Calu3 (cell line): ENCODE measurements at regions not wholly inside any gene's neighbourhood (a gene's known extent, or its start where the extent isn't known, plus 50 kb on each side); places are given as distances from the start of the nearest gene placed in this dataset.

Experiments
- BruUV-seq: library from RNA; stranded (reverse); fragments of 400-500 nt; replicated peaks from 2 replicates; lab custom pipeline; 2021; lab: Mats Ljungman, UMichigan
- CTCF ChIA-PET: fragments of 300-600 bp; sonication (Branson Sonifier 250); formaldehyde crosslinking; loops from one replicate; lab custom pipeline; 2022; ENCODE audit warnings: antibody characterized with exemption; lab: Charles Lee
- DNase-seq: peaks from one replicate; pipeline ENCODE4 v3.0.0; 2022
- H3K27ac Mint-ChIP-seq: one replicate; pipeline ENCODE4 v1.8.0; 2022; ENCODE audit warnings: mixed read lengths; ENCODE audit not compliant: unreplicated experiment
- H3K27me3 Mint-ChIP-seq: one replicate; pipeline ENCODE4 v1.8.0; 2022; ENCODE audit warnings: mixed read lengths; ENCODE audit not compliant: unreplicated experiment
- H3K36me3 Mint-ChIP-seq: one replicate; pipeline ENCODE4 v1.8.0; 2022; ENCODE audit warnings: mild to moderate bottlenecking, moderate library complexity, mixed read lengths; ENCODE audit not compliant: insufficient read depth, unreplicated experiment
- H3K4me1 Mint-ChIP-seq: one replicate; pipeline ENCODE4 v1.8.0; 2022; ENCODE audit warnings: mild to moderate bottlenecking, low read depth, mixed read lengths; ENCODE audit not compliant: unreplicated experiment
- H3K4me3 Mint-ChIP-seq: one replicate; pipeline ENCODE4 v1.8.0; 2022; ENCODE audit warnings: mild to moderate bottlenecking, low read depth, moderate library complexity, mixed read lengths; ENCODE audit not compliant: unreplicated experiment
- H3K9me3 Mint-ChIP-seq: one replicate; pipeline ENCODE4 v1.8.0; 2022; ENCODE audit warnings: low read depth, mixed read lengths; ENCODE audit not compliant: unreplicated experiment
- CTCF ChIP-seq: fragments of 200-600 bp; IDR thresholded peaks from one replicate; pipeline ENCODE4 v1.8.0; 2022; ENCODE audit warnings: antibody characterized with exemption; ENCODE audit not compliant: unreplicated experiment
- intact Hi-C: fragments of 100-400 bp; cut with micrococcal nuclease; formaldehyde crosslinking; loops from one replicate; pipeline ENCODE4 v1.10.0; 2022; ENCODE audit not compliant: unreplicated experiment

GRCh38 chr10:1972406-1972805, 235.1 kb upstream of the ADARB2 start:
- TF ChIP-seq CTCF: no peak
- BruUV-seq: no TSS peak
- Mint-ChIP-seq H3K4me3 (no peak overlapping the region), H3K27ac (no peak overlapping the region), H3K27me3 (no peaks in the 10 kb centered on the region), H3K9me3 (peaks cover 8% of the 10 kb centered on the region), H3K36me3 (no peaks in the 10 kb centered on the region), H3K4me1 (no peaks in the 10 kb centered on the region)
- DNase-seq: no peak
- CTCF ChIA-PET: no interaction called here
- intact Hi-C loops: no loop called here

GRCh38 chr10:1968257-1969033, 231.1 kb upstream of the ADARB2 start:
- BruUV-seq: no TSS peak
- no peak for DNase-seq
- no peak for TF ChIP-seq CTCF
- Mint-ChIP-seq H3K4me1 (no peaks in the 10 kb centered on the region), H3K27me3 (no peaks in the 10 kb centered on the region), H3K9me3 (peaks cover 18% of the 10 kb centered on the region), H3K4me3 (no peak overlapping the region), H3K27ac (no peak overlapping the region), H3K36me3 (no peaks in the 10 kb centered on the region)
- intact Hi-C loops: no loop called here
- CTCF ChIA-PET: no interaction called here

- no peak for DNase-seq
- no peak overlapping the region for H3K4me3 Mint-ChIP-seq
- no peak overlapping the region for H3K27ac Mint-ChIP-seq
- no peaks in the 10 kb centered on the region for H3K36me3 Mint-ChIP-seq
- H3K27me3 Mint-ChIP-seq: no peaks in the 10 kb centered on the region
- intact Hi-C loops: no loop called here
- peaks cover 18% of the 10 kb centered on the region for H3K9me3 Mint-ChIP-seq
- BruUV-seq: no TSS peak
- CTCF ChIA-PET: no interaction called here
- no peak for TF ChIP-seq CTCF
- H3K4me1 Mint-ChIP-seq: no peaks in the 10 kb centered on the region
These were observed 229.5 kb upstream of the ADARB2 start for GRCh38 chr10:1966712-1967376.

- intact Hi-C loops: no loop called here
- Mint-ChIP-seq H3K36me3 (no peaks in the 10 kb centered on the region), H3K27me3 (no peaks in the 10 kb centered on the region), H3K4me3 (no peak overlapping the region), H3K9me3 (peaks cover 24% of the 10 kb centered on the region), H3K27ac (no peak overlapping the region), H3K4me1 (no peaks in the 10 kb centered on the region)
- BruUV-seq: no TSS peak
- CTCF ChIA-PET: no interaction called here
- no peak for DNase-seq
- no peak for TF ChIP-seq CTCF
These were observed 227.2 kb upstream of the ADARB2 start for GRCh38 chr10:1964476-1964875.
